ENCODE measurements at regions not wholly inside any gene's neighbourhood (a gene's known extent, or its start where the extent isn't known, plus 50 kb on each side); places are given as distances from the start of the nearest gene placed in this dataset.

GRCh38 chr7:25906003-25906402, 246.0 kb upstream of the NFE2L3 start:
- in situ Hi-C loops (cut with MboI; ENCODE audit: low sequenced_read_pairs, unreplicated experiment): no loop called here

GRCh38 chr7:25906760-25907159, 245.2 kb upstream of the NFE2L3 start:
- TF ChIP-seq CTCF (IDR thresholded peaks at IDR 0.05; ENCODE audit: borderline replicate concordance, control extremely low read depth, extremely low read depth, insufficient read depth, missing control alignments): no peak
- in situ Hi-C loops (cut with MboI; ENCODE audit: low sequenced_read_pairs, unreplicated experiment): no loop called here
- no peak for DNase-seq (ENCODE audit: low spot score)

More at GRCh38 chr7:25906003-25906402, 246.0 kb upstream of the NFE2L3 start:
- no peak for DNase-seq (ENCODE audit: low spot score)
- no peak for TF ChIP-seq CTCF (IDR thresholded peaks at IDR 0.05; ENCODE audit: borderline replicate concordance, control extremely low read depth, extremely low read depth, insufficient read depth, missing control alignments)

GRCh38 chr7:25907214-25907613, 244.8 kb upstream of the NFE2L3 start:
- in situ Hi-C loops (cut with MboI; ENCODE audit: low sequenced_read_pairs, unreplicated experiment): no loop called here
- TF ChIP-seq CTCF (IDR thresholded peaks at IDR 0.05; ENCODE audit: borderline replicate concordance, control extremely low read depth, extremely low read depth, insufficient read depth, missing control alignments): no peak
- no peak for DNase-seq (ENCODE audit: low spot score)

- no peak for TF ChIP-seq CTCF (IDR thresholded peaks at IDR 0.05; ENCODE audit: borderline replicate concordance, control extremely low read depth, extremely low read depth, insufficient read depth, missing control alignments)
- in situ Hi-C loops (cut with MboI; ENCODE audit: low sequenced_read_pairs, unreplicated experiment): no loop called here
- DNase-seq (ENCODE audit: low spot score): no peak
Measured at GRCh38 chr7:25907731-25908130, 244.3 kb upstream of the NFE2L3 start.

GRCh38 chr7:25908154-25908949, 243.6 kb upstream of the NFE2L3 start:
- no peak for DNase-seq (ENCODE audit: low spot score)
- no peak for TF ChIP-seq CTCF (IDR thresholded peaks at IDR 0.05; ENCODE audit: borderline replicate concordance, control extremely low read depth, extremely low read depth, insufficient read depth, missing control alignments)
- in situ Hi-C loops (cut with MboI; ENCODE audit: low sequenced_read_pairs, unreplicated experiment): no loop called here

- DNase-seq (ENCODE audit: low spot score): no peak
- in situ Hi-C loops (cut with MboI; ENCODE audit: low sequenced_read_pairs, unreplicated experiment): no loop called here
- TF ChIP-seq CTCF (IDR thresholded peaks at IDR 0.05; ENCODE audit: borderline replicate concordance, control extremely low read depth, extremely low read depth, insufficient read depth, missing control alignments): no peak
Measured at GRCh38 chr7:25911738-25912607, 240.0 kb upstream of the NFE2L3 start.
